ENCODE measurements at regions not wholly inside any gene's neighbourhood (a gene's known extent, or its start where the extent isn't known, plus 50 kb on each side); places are given as distances from the start of the nearest gene placed in this dataset.

GRCh38 chr7:12154119-12154518 is 57.0 kb upstream of the TMEM106B start:
- Histone ChIP-seq H4K20me1 (ENCODE audit: insufficient read depth, low read length) (no peaks in the 10 kb centered on the region), H3K9me3 (ENCODE audit: low read length) (no peaks in the 10 kb centered on the region), H3K4me1 (ENCODE audit: insufficient read depth, low read length, poor library complexity, severe bottlenecking) (no peaks in the 10 kb centered on the region), H2AFZ (ENCODE audit: low read length) (no peak overlapping the region), H3K27ac (ENCODE audit: low read depth, low read length, poor library complexity, severe bottlenecking) (no peak overlapping the region), H3K36me3 (ENCODE audit: insufficient read depth, low read length) (no peaks in the 10 kb centered on the region), H3K79me2 (ENCODE audit: insufficient read depth, low read depth, low read length) (no peaks in the 10 kb centered on the region), H3K4me2 (ENCODE audit: low read length) (no peak overlapping the region), H3K4me3 (ENCODE audit: low read depth, low read length, poor library complexity, severe bottlenecking) (no peak overlapping the region), H3K9me2 (ENCODE audit: insufficient read depth, low read length) (no peaks in the 10 kb centered on the region)
- DNase-seq (ENCODE audit: low spot score): no peak
- ChIA-PET POLR2A (no interaction called here), CTCF (ENCODE audit: unreplicated experiment) (no interaction called here)
- BruUV-seq (replicated peaks): no TSS peak
- intact Hi-C loops (cut with micrococcal nuclease; ENCODE audit: unreplicated experiment): no loop called here
- no peak for TF ChIP-seq EZH2phosphoT487 (IDR thresholded peaks at IDR 0.05; ENCODE audit: borderline replicate concordance, low read depth, low read length)

DNA sequence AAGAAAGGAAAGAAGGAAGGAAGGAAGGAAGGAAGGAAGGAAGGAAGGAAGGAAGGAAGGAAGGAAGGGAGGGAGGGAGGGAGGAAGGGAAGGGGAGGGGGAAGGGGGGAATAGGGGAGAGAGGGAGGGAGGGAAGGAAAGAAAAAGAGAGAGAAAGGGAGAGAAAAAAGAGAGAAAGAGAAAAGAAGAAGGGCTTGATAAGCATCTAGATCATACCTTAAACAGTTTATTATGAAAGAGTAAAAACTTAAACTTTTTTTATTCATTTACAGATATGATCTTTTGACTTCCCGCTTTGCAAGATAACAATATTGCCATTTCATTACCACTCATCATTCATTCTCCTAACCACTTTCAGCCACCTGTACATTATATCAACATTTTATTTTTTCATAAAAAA is 53.6 kb upstream of the TMEM106B start:
- no peaks in the 10 kb centered on the region for H3K79me2 ChIP-seq (ENCODE audit: insufficient read depth, low read depth, low read length)
- BruUV-seq (replicated peaks): no TSS peak
- POLR2A ChIA-PET: no interaction called here
- H3K36me3 ChIP-seq (ENCODE audit: insufficient read depth, low read length): no peaks in the 10 kb centered on the region
- CTCF ChIA-PET (ENCODE audit: unreplicated experiment): no interaction called here
- TF ChIP-seq CTCF (conservative IDR thresholded peaks at IDR 0.05; ENCODE audit: low read length) (no peak), EZH2phosphoT487 (IDR thresholded peaks at IDR 0.05; ENCODE audit: borderline replicate concordance, low read depth, low read length) (no peak)
- DNase-seq (ENCODE audit: low spot score): no peak
- no peak overlapping the region for H3K27ac ChIP-seq (ENCODE audit: low read depth, low read length, poor library complexity, severe bottlenecking)
- H3K4me2 ChIP-seq (ENCODE audit: low read length): no peak overlapping the region
- H3K4me1 ChIP-seq (ENCODE audit: insufficient read depth, low read length, poor library complexity, severe bottlenecking): no peaks in the 10 kb centered on the region
- no peaks in the 10 kb centered on the region for H3K9me2 ChIP-seq (ENCODE audit: insufficient read depth, low read length)
- no peak overlapping the region for H3K4me3 ChIP-seq (ENCODE audit: low read depth, low read length, poor library complexity, severe bottlenecking)
- H2AFZ ChIP-seq (ENCODE audit: low read length): no peak overlapping the region
- H3K9me3 ChIP-seq (ENCODE audit: low read length): no peaks in the 10 kb centered on the region
- intact Hi-C loops (cut with micrococcal nuclease; ENCODE audit: unreplicated experiment): no loop called here
- no peaks in the 10 kb centered on the region for H4K20me1 ChIP-seq (ENCODE audit: insufficient read depth, low read length)

- Histone ChIP-seq H3K9me3 (ENCODE audit: low read length) (no peaks in the 10 kb centered on the region), H3K79me2 (ENCODE audit: insufficient read depth, low read depth, low read length) (no peaks in the 10 kb centered on the region), H3K4me1 (ENCODE audit: insufficient read depth, low read length, poor library complexity, severe bottlenecking) (no peaks in the 10 kb centered on the region), H4K20me1 (ENCODE audit: insufficient read depth, low read length) (no peaks in the 10 kb centered on the region), H2AFZ (ENCODE audit: low read length) (no peak overlapping the region), H3K4me2 (ENCODE audit: low read length) (no peak overlapping the region), H3K4me3 (ENCODE audit: low read depth, low read length, poor library complexity, severe bottlenecking) (no peak overlapping the region), H3K27ac (ENCODE audit: low read depth, low read length, poor library complexity, severe bottlenecking) (no peak overlapping the region), H3K9me2 (ENCODE audit: insufficient read depth, low read length) (no peaks in the 10 kb centered on the region), H3K36me3 (ENCODE audit: insufficient read depth, low read length) (no peaks in the 10 kb centered on the region)
- no peak for DNase-seq (ENCODE audit: low spot score)
- intact Hi-C loops (cut with micrococcal nuclease; ENCODE audit: unreplicated experiment): no loop called here
- BruUV-seq (replicated peaks): no TSS peak
- POLR2A ChIA-PET: no interaction called here
- CTCF ChIA-PET (ENCODE audit: unreplicated experiment): no interaction called here
- TF ChIP-seq EZH2phosphoT487 (IDR thresholded peaks at IDR 0.05; ENCODE audit: borderline replicate concordance, low read depth, low read length) (no peak), CTCF (conservative IDR thresholded peaks at IDR 0.05; ENCODE audit: low read length) (no peak)
Measured at GRCh38 chr7:12158334-12159060, 52.6 kb upstream of the TMEM106B start.

Measured in OCI-LY7 (cell line).